AG09319 (cell line): ENCODE measurements at regions not wholly inside any gene's neighbourhood (a gene's known extent, or its start where the extent isn't known, plus 50 kb on each side); places are given as distances from the start of the nearest gene placed in this dataset.

Source experiments
- DNase-seq: peaks from one replicate; pipeline ENCODE4 v3.0.0-alpha.2; 2010; ENCODE audit warnings: low read depth; ENCODE audit errors: extremely low read depth
- TF ChIP-seq, protein P1 (sequence below): IDR thresholded peaks from 2 replicates; pipeline ENCODE4 v1.5.1; 2011; ENCODE audit warnings: low read depth, mild to moderate bottlenecking, inconsistent platforms, low read length, moderate library complexity

DNA sequence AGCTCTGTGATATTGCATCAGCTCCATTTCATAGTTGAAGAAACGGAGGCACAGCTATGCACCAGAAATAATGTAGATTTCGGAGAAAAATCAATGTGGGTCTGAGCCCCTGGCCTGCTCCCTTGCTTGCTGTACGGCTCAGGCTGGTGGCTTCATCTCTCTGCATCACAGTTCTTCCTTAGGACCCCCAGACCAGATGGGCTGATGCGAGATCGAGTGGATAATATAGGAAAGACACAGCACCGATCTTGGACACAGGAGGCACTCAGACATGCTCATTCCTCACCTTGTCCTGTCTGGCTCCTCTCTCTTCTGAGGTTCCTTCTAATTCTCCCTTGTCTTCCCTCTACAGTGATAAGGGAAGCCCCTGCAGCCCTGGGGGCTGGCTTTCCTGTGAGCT is 365.9 kb upstream of the ZMIZ1 start:
- no peak for DNase-seq
- TF ChIP-seq, protein P1, sequence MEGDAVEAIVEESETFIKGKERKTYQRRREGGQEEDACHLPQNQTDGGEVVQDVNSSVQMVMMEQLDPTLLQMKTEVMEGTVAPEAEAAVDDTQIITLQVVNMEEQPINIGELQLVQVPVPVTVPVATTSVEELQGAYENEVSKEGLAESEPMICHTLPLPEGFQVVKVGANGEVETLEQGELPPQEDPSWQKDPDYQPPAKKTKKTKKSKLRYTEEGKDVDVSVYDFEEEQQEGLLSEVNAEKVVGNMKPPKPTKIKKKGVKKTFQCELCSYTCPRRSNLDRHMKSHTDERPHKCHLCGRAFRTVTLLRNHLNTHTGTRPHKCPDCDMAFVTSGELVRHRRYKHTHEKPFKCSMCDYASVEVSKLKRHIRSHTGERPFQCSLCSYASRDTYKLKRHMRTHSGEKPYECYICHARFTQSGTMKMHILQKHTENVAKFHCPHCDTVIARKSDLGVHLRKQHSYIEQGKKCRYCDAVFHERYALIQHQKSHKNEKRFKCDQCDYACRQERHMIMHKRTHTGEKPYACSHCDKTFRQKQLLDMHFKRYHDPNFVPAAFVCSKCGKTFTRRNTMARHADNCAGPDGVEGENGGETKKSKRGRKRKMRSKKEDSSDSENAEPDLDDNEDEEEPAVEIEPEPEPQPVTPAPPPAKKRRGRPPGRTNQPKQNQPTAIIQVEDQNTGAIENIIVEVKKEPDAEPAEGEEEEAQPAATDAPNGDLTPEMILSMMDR = no peak

DNA sequence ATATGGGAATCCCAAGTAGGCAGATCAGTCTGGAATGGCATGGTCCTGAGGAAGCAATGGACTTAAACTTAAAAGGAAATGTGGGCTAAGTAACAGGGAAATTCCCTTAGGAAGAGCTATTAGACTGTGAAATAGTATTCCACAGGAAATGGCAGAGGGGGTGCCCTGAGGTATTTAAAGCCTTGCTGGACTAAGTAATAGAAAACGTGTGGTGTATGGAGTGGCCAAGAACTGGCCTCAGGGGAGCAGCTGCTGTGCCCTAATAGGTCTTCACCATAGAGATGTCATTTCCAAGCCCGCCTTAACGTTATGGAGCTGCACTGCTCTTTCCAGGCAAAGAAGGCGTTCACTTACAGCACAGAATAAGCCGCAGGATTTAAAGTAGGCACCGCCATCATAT is 365.2 kb upstream of the ZMIZ1 start:
- TF ChIP-seq, protein P1 = no peak
- no peak for DNase-seq

DNA sequence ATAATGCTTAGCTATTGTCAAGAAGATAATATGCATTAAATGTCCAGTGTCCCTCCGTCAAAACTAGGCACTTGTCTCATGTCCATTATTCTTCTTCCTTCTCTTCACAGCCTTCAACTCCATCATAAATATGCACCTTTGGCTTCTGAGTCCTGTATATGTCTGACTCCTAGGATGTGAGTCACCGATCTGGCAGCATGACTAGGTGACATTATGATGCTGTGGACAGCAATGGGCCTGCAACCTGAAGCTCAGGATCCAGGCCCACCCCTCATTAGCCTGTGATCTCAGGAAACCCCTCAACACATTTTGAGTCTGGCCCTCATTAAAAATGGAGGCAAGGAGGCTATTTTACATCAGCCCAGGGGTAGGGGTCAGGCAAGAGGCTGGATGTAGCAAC is 362.5 kb upstream of the ZMIZ1 start:
- DNase-seq = no peak
- TF ChIP-seq, protein P1 = no peak

DNA sequence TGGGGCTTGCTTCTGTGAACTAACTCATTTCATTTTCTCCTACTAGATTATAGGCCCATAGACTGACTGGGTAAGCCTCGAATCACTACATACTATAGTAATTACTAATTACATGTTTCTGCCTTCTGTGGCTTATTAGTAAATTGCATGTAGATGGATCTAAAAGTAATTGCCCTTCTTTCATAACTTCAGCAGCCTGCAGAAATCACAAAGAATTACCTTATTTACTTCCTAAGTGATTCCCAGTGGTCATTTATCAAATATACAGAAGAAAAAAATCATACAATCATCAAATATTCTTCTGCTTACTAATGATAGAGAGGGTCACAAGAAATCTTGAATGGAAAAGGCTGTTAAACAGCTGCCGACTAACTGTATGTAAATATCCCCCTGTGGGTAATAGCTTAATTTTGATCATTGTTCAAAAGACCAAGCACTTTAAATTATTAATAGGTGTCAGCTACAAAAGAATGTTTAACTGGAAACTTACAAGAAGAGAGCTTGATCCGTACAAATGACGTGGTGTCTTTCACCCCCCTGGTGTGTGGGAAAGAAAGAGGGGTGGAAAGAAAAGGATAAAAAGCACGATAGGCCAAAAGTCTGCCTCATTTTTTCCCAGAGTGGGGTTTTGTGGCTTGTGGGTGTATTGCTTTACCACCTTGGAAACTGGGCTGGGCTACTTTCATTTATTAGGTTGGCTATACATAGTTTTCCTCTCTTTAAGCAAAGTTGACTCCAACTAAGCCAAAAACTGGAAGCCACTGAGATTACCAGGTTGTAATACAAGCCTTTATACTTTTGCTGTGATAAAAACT is 361.8 kb upstream of the ZMIZ1 start:
- TF ChIP-seq, protein P1 = no peak
- DNase-seq = no peak

- TF ChIP-seq, protein P1 = no peak
- no peak for DNase-seq
These were observed 361.0 kb upstream of the ZMIZ1 start for GRCh38 chr10:78707745-78708144.

DNA sequence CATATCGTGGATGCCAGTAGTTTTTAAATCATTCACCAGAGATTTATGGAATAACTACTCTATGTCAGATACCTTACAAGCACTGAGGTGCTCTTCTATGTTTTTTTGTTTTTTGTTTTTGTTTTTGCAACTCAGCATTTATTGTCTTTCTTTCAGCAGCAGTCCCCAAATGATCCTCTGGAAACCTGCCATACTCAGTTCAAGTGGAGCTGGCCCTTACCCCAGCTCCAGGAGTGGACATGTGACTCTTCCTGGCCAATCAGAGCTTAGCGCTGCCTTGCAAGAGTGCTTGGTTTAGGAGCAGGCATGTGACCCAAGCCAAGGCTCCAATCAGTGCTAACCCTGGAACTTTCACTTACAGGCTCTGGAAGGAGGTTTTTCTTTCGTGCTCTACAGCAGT is 356.6 kb upstream of the ZMIZ1 start:
- no peak for DNase-seq
- TF ChIP-seq, protein P1 = no peak

GRCh38 chr10:78713659-78714058 is 355.1 kb upstream of the ZMIZ1 start:
- TF ChIP-seq, protein P1 = no peak
- DNase-seq = no peak
